ENCODE measurements at regions not wholly inside any gene's neighbourhood (a gene's known extent, or its start where the extent isn't known, plus 50 kb on each side); places are given as distances from the start of the nearest gene placed in this dataset.

- peaks cover 0 to 9% of the 10 kb centered on the region in 2 experiments for H3K27me3 ChIP-seq (ENCODE audit: control insufficient read depth in 1 of 2, insufficient read depth in 1 of 2, low read length in 2 of 2)
- no peak overlapping the region for H3K18ac ChIP-seq (ENCODE audit: low read depth in 1 of 2, low read length in 2 of 2)
These were observed 180.0 kb upstream of the CXCR4 start for GRCh38 chr2:136297994-136298393.

GRCh38 chr2:136297312-136297711 lies 179.4 kb upstream of the CXCR4 start:
- H3K27me3 ChIP-seq (ENCODE audit: control insufficient read depth in 1 of 2, insufficient read depth in 1 of 2, low read length in 2 of 2), result peaks cover 0 to 6% of the 10 kb centered on the region in 2 experiments
- no peaks in the 10 kb centered on the region for H3K79me1 ChIP-seq (replicated peaks; ENCODE audit: low read length, poor library complexity, severe bottlenecking)
- H4K8ac ChIP-seq (ENCODE audit: low read length), result no peak overlapping the region
- H2BK15ac ChIP-seq (ENCODE audit: low read depth, poor library complexity, severe bottlenecking), result no peak overlapping the region
- H3K27ac ChIP-seq (ENCODE audit: low read length, poor library complexity, severe bottlenecking), result no peak overlapping the region
- DNase-seq, result no peak
- H3K14ac ChIP-seq (ENCODE audit: low read length in 2 of 2), result no peak overlapping the region
- no peak overlapping the region for H3K9ac ChIP-seq (ENCODE audit: low read length)
- H2BK120ac ChIP-seq (ENCODE audit: low read depth, low read length), result no peak overlapping the region
- no peaks in the 10 kb centered on the region for H3K36me3 ChIP-seq (ENCODE audit: control insufficient read depth in 1 of 2, insufficient read depth in 2 of 2, low read depth in 1 of 2, low read length in 2 of 2)
- no peak overlapping the region for H3K23ac ChIP-seq (ENCODE audit: low read length in 2 of 2)
- 56% methylated on average over 3 of the region's 3 CpGs for WGBS
- H3K4ac ChIP-seq (ENCODE audit: low read depth in 1 of 2, low read length in 2 of 2), result no peak overlapping the region
- no peaks in the 10 kb centered on the region for H3K9me3 ChIP-seq (ENCODE audit: control insufficient read depth, low read length)
- H3K4me2 ChIP-seq (ENCODE audit: low read length, poor library complexity, severe bottlenecking), result no peak overlapping the region
- H2AK5ac ChIP-seq (ENCODE audit: low read length, severe bottlenecking), result no peak overlapping the region
- H4K91ac ChIP-seq (ENCODE audit: low read length), result no peak overlapping the region
- H3K4me3 ChIP-seq (ENCODE audit: insufficient read depth in 1 of 2, low read depth in 1 of 2, low read length in 2 of 2), result no peak overlapping the region
- no peak overlapping the region for H2AFZ ChIP-seq (ENCODE audit: low read depth, low read length)
- H2BK5ac ChIP-seq (ENCODE audit: low read depth, low read length, poor library complexity, severe bottlenecking), result no peak overlapping the region
- H3K18ac ChIP-seq (ENCODE audit: low read depth in 1 of 2, low read length in 2 of 2), result no peak overlapping the region
- no peak overlapping the region for H2BK12ac ChIP-seq (ENCODE audit: low read length in 2 of 2)
- no peaks in the 10 kb centered on the region for H3K4me1 ChIP-seq (ENCODE audit: control insufficient read depth, insufficient read depth, low read depth, low read length)

More at GRCh38 chr2:136297994-136298393, 180.0 kb upstream of the CXCR4 start:
- H3K4me3 ChIP-seq (ENCODE audit: insufficient read depth in 1 of 2, low read depth in 1 of 2, low read length in 2 of 2), result no peak overlapping the region
- no peak overlapping the region for H3K23ac ChIP-seq (ENCODE audit: low read length in 2 of 2)
- H2BK120ac ChIP-seq (ENCODE audit: low read depth, low read length), result no peak overlapping the region
- 73% methylated on average over 2 of the region's 4 CpGs for WGBS
- no peak for DNase-seq
- no peak overlapping the region for H2AK5ac ChIP-seq (ENCODE audit: low read length, severe bottlenecking)
- no peak overlapping the region for H3K4ac ChIP-seq (ENCODE audit: low read depth in 1 of 2, low read length in 2 of 2)
- no peak overlapping the region for H4K91ac ChIP-seq (ENCODE audit: low read length)
- no peak overlapping the region for H2AFZ ChIP-seq (ENCODE audit: low read depth, low read length)
- no peaks in the 10 kb centered on the region for H3K9me3 ChIP-seq (ENCODE audit: control insufficient read depth, low read length)
- no peaks in the 10 kb centered on the region for H3K79me1 ChIP-seq (replicated peaks; ENCODE audit: low read length, poor library complexity, severe bottlenecking)
- no peak overlapping the region for H2BK5ac ChIP-seq (ENCODE audit: low read depth, low read length, poor library complexity, severe bottlenecking)
- H3K27ac ChIP-seq (ENCODE audit: low read length, poor library complexity, severe bottlenecking), result no peak overlapping the region
- H4K8ac ChIP-seq (ENCODE audit: low read length), result no peak overlapping the region
- no peaks in the 10 kb centered on the region for H3K36me3 ChIP-seq (ENCODE audit: control insufficient read depth in 1 of 2, insufficient read depth in 2 of 2, low read depth in 1 of 2, low read length in 2 of 2)
- no peak overlapping the region for H3K9ac ChIP-seq (ENCODE audit: low read length)
- H2BK15ac ChIP-seq (ENCODE audit: low read depth, poor library complexity, severe bottlenecking), result no peak overlapping the region
- H3K4me1 ChIP-seq (ENCODE audit: control insufficient read depth, insufficient read depth, low read depth, low read length), result no peaks in the 10 kb centered on the region
- no peak overlapping the region for H3K14ac ChIP-seq (ENCODE audit: low read length in 2 of 2)
- H3K4me2 ChIP-seq (ENCODE audit: low read length, poor library complexity, severe bottlenecking), result no peak overlapping the region
- H2BK12ac ChIP-seq (ENCODE audit: low read length in 2 of 2), result no peak overlapping the region

- Histone ChIP-seq H2BK12ac (ENCODE audit: low read length in 2 of 2) (no peak overlapping the region), H3K4me1 (ENCODE audit: control insufficient read depth, insufficient read depth, low read depth, low read length) (no peaks in the 10 kb centered on the region), H3K79me1 (replicated peaks; ENCODE audit: low read length, poor library complexity, severe bottlenecking) (no peaks in the 10 kb centered on the region), H2BK15ac (ENCODE audit: low read depth, poor library complexity, severe bottlenecking) (no peak overlapping the region), H2BK5ac (ENCODE audit: low read depth, low read length, poor library complexity, severe bottlenecking) (no peak overlapping the region), H3K4me2 (ENCODE audit: low read length, poor library complexity, severe bottlenecking) (no peak overlapping the region), H3K9me3 (ENCODE audit: control insufficient read depth, low read length) (peaks cover 7% of the 10 kb centered on the region), H3K4me3 (ENCODE audit: insufficient read depth in 1 of 2, low read depth in 1 of 2, low read length in 2 of 2) (no peak overlapping the region), H2AK5ac (ENCODE audit: low read length, severe bottlenecking) (no peak overlapping the region), H2BK120ac (ENCODE audit: low read depth, low read length) (no peak overlapping the region), H4K8ac (ENCODE audit: low read length) (no peak overlapping the region), H4K91ac (ENCODE audit: low read length) (no peak overlapping the region), H3K18ac (ENCODE audit: low read depth in 1 of 2, low read length in 2 of 2) (no peak overlapping the region), H3K27me3 (ENCODE audit: control insufficient read depth in 1 of 2, insufficient read depth in 1 of 2, low read length in 2 of 2) (no peaks in the 10 kb centered on the region), H3K14ac (ENCODE audit: low read length in 2 of 2) (no peak overlapping the region), H2AFZ (ENCODE audit: low read depth, low read length) (no peak overlapping the region), H3K23ac (ENCODE audit: low read length in 2 of 2) (no peak overlapping the region), H3K27ac (ENCODE audit: low read length, poor library complexity, severe bottlenecking) (no peak overlapping the region), H3K4ac (ENCODE audit: low read depth in 1 of 2, low read length in 2 of 2) (no peak overlapping the region), H3K36me3 (ENCODE audit: control insufficient read depth in 1 of 2, insufficient read depth in 2 of 2, low read depth in 1 of 2, low read length in 2 of 2) (no peaks in the 10 kb centered on the region), H3K9ac (ENCODE audit: low read length) (no peak overlapping the region)
- WGBS, result 80% methylated on average over 1 of the region's 1 CpG
- no peak for DNase-seq
These were observed 177.2 kb upstream of the CXCR4 start for GRCh38 chr2:136295168-136295567.

GRCh38 chr2:136291871-136292270 lies 173.9 kb upstream of the CXCR4 start:
- no peak overlapping the region for H3K4me3 ChIP-seq (ENCODE audit: insufficient read depth in 1 of 2, low read depth in 1 of 2, low read length in 2 of 2)
- no peak overlapping the region for H4K91ac ChIP-seq (ENCODE audit: low read length)
- H3K9me3 ChIP-seq (ENCODE audit: control insufficient read depth, low read length), result peaks cover 7% of the 10 kb centered on the region
- no peak overlapping the region for H3K4ac ChIP-seq (ENCODE audit: low read depth in 1 of 2, low read length in 2 of 2)
- no peak for DNase-seq
- no peak overlapping the region for H3K18ac ChIP-seq (ENCODE audit: low read depth in 1 of 2, low read length in 2 of 2)
- H3K4me1 ChIP-seq (ENCODE audit: control insufficient read depth, insufficient read depth, low read depth, low read length), result no peaks in the 10 kb centered on the region
- H2BK15ac ChIP-seq (ENCODE audit: low read depth, poor library complexity, severe bottlenecking), result no peak overlapping the region
- H2BK120ac ChIP-seq (ENCODE audit: low read depth, low read length), result no peak overlapping the region
- no peak overlapping the region for H3K14ac ChIP-seq (ENCODE audit: low read length in 2 of 2)
- no peaks in the 10 kb centered on the region for H3K27me3 ChIP-seq (ENCODE audit: control insufficient read depth in 1 of 2, insufficient read depth in 1 of 2, low read length in 2 of 2)
- no peak overlapping the region for H2BK12ac ChIP-seq (ENCODE audit: low read length in 2 of 2)
- no peaks in the 10 kb centered on the region for H3K36me3 ChIP-seq (ENCODE audit: control insufficient read depth in 1 of 2, insufficient read depth in 2 of 2, low read depth in 1 of 2, low read length in 2 of 2)
- no peak overlapping the region for H3K4me2 ChIP-seq (ENCODE audit: low read length, poor library complexity, severe bottlenecking)
- no peaks in the 10 kb centered on the region for H3K79me1 ChIP-seq (replicated peaks; ENCODE audit: low read length, poor library complexity, severe bottlenecking)
- no CpG with 5 or more reads among the region's 4 CpGs for WGBS
- H2AK5ac ChIP-seq (ENCODE audit: low read length, severe bottlenecking), result no peak overlapping the region
- no peak overlapping the region for H3K9ac ChIP-seq (ENCODE audit: low read length)
- no peak overlapping the region for H3K23ac ChIP-seq (ENCODE audit: low read length in 2 of 2)
- H4K8ac ChIP-seq (ENCODE audit: low read length), result no peak overlapping the region
- no peak overlapping the region for H2AFZ ChIP-seq (ENCODE audit: low read depth, low read length)
- H2BK5ac ChIP-seq (ENCODE audit: low read depth, low read length, poor library complexity, severe bottlenecking), result no peak overlapping the region
- no peak overlapping the region for H3K27ac ChIP-seq (ENCODE audit: low read length, poor library complexity, severe bottlenecking)
